NCI-H345 treated with DMSO at 0.1 percent for 48 hours (cell line): ENCODE measurements at regions not wholly inside any gene's neighbourhood (a gene's known extent, or its start where the extent isn't known, plus 50 kb on each side); places are given as distances from the start of the nearest gene placed in this dataset.

Experiments
- DNase-seq: peaks from one replicate; lab custom pipeline; 2025; ENCODE audit not compliant: unreplicated experiment; lab: John Stamatoyannopoulos, UW

DNA sequence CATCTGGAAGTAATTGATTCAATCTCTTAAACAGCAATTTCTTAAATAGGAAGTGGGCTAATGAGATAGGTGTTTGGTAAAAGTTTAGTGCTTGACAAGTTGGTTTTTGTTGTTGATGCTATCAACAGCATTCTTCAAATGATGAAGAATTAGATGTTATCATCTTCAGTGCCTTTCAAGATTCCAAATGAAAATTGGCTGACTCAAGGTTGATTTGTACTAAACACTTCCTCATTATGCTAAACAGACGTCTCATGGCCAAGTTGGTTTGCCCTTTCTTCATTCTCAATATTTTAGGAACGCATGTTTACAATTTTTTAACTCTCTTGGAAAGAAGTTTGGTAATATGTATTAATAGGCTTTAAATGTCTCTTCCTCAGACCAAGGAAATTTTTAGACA is 86.0 kb downstream of the MID1IP1 start:
- DNase-seq, result no peak

- DNase-seq, result no peak
Observed at GRCh38 chrX:38890326-38890725, 89.1 kb downstream of the MID1IP1 start.

DNA sequence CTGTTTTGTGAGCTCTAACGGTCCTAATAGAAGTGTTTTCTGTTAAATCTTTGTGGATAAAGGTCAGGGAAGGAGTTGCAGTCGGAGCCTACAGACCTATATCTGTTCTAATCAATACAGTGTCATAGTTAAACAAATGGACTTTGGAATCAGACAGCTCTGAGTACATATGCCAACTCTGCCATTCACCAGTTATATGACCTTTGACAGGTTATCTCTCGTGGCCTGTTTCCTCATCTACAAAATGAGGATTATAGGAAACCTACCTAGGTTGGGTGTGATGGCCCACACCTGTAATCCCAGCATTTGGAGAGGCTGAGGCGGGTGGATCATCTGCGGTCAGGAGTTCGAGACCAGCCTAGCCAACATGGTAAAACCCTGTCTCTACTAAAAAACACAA is 89.7 kb downstream of the MID1IP1 start:
- no peak for DNase-seq

- DNase-seq, result no peak
Observed at GRCh38 chrX:38891641-38892413, 90.6 kb downstream of the MID1IP1 start.

GRCh38 chrX:38893441-38893840 is 92.2 kb downstream of the MID1IP1 start:
- DNase-seq, result no peak

- no peak for DNase-seq
Observed at GRCh38 chrX:38895775-38896174, 94.5 kb downstream of the MID1IP1 start.

GRCh38 chrX:38896724-38897298 is 95.6 kb downstream of the MID1IP1 start:
- no peak for DNase-seq

DNA sequence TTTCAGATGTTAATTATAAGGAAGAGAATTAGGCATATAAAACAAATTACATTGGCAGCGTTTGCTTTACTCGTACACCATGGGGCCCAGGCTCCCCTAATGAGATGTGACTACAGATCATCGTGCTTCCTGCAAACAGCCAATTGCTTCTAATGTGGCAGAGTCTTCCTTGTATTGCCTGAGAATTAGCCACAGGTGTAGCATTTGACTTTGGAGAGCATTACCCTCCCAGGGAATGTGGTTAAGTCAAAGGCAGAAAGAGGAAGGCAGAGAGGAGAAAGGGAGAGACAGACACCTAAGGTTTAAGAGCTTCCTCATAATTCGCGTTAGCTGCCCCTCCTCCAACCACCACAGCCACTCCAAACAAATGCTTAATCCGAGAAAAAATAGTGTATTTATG is 97.0 kb downstream of the MID1IP1 start:
- no peak for DNase-seq

DNA sequence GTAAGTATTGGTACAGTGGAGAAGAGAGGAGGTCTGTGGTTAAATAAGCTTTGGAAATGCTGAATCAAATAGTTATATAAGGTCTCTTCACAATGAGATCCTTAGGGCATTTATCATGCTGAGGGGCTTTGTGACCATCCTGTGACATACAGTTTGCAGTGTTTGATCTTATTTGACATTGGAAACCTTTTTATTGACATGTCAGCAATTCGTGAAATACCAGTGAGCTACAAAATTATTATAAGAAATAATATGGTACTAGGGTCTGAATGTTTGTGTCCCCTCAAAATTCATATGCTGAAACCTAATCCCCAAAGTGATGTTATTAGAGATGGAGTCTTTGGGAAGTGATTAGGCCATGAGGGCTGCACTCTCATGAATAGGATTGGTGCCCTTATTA is 98.4 kb downstream of the MID1IP1 start:
- DNase-seq, result no peak

- DNase-seq, result no peak
Observed at GRCh38 chrX:38900719-38901118, 99.5 kb downstream of the MID1IP1 start.

GRCh38 chrX:38902972-38903492 is 101.8 kb downstream of the MID1IP1 start:
- DNase-seq, result no peak

GRCh38 chrX:38916801-38917200 is 115.5 kb downstream of the MID1IP1 start:
- DNase-seq, result no peak

GRCh38 chrX:38917954-38918353 is 116.7 kb downstream of the MID1IP1 start:
- DNase-seq, result no peak

GRCh38 chrX:38919202-38919601 is 117.9 kb downstream of the MID1IP1 start:
- DNase-seq, result no peak

DNA sequence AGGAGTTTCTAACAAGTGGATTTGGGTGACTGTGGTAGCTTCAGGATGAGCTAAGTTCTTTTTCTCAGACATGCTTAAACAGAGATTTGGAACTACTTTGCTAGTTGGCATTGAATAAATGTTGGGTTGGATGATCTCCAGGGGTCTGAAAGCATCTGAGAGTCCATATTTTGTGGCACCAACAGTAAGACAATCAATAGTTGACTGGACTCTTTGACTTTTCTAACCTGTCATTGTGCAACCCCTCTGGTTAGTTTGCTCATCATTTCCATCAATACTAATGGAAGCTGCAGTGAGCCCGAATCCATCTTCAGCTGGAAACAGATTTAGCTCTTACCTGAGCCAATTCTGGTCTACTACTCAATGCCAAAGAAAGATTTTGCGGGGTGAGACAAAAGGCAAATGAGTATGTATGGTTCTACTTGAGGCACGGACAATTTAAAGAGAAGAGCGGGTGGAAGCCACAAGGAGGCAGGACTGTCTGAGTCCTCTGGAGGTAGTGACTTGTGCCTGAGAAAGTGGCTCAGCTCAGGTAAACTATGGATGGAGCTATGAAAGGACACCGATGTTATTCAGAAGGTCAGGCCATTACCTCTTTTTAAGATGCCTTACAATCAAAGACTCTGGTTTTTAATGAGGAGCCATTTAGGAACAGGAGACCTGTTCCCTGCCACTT is 118.7 kb downstream of the MID1IP1 start:
- DNase-seq, result no peak

DNA sequence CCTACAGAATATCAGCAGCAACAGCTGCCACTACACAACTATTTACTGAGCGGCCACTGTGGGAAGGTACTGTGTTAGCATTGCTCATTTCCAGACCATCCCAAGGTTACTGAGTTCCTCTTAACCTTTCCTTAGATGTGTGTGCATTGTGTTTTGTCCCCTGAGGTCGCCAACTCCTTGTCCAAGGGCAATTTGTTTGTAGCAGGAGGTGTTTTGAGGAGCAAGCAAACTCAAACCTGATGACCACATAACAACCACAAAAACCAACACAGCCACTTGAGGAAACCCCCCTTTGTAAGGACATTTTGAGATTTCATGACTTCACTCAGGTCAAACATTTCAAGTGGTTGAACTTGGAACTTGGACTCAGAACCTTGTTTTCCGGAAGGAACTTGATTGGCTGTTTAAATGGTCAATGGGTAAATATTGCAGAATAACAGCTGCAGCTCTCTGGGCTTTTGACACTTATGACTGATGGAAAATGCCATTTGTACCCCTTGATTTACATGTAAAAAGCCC is 122.3 kb downstream of the MID1IP1 start:
- no peak for DNase-seq

GRCh38 chrX:38927592-38927991 is 126.3 kb downstream of the MID1IP1 start:
- no peak for DNase-seq

DNA sequence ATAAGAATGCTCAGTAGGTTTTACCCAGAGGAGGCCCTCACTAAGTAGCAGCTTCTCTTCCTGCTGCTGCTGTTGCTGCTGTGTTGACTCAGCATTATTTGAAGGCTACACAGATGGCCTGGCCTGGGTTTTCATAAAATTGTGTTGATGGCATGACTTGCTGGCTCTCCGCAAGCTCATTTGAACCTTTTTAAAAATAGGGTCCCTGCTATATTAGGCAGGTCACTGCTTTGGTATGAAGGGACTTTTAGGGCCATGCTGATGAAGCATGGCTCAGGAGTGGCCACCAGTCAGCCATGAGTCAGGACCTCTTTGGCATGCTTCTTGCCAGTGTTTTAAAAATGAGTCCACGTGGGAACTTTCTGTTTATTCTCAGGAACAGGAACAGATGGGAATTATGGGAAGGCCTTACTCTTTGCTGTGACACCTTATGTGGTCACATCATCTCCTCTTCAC is 128.7 kb downstream of the MID1IP1 start:
- DNase-seq, result no peak

DNA sequence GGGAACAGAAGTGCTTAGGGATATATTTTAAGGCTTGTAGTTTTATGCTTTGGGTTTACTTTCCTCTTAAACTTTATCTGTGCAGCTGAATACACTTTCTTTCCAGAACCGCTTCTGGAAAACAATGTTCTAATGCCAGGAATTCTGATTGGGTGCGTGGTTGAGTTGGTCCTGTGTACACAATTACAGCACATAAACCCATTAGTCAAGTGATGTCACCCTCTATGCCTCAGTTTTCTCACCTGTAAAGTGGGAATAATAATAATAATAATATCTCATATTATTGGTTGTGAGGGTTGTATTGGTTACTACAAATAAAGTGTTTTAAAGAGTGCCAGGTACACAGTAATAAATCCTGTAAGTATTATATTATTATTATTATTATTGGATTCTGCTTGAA is 129.2 kb downstream of the MID1IP1 start:
- no peak for DNase-seq

GRCh38 chrX:38935561-38935960 is 134.3 kb downstream of the MID1IP1 start:
- DNase-seq, result no peak

DNA sequence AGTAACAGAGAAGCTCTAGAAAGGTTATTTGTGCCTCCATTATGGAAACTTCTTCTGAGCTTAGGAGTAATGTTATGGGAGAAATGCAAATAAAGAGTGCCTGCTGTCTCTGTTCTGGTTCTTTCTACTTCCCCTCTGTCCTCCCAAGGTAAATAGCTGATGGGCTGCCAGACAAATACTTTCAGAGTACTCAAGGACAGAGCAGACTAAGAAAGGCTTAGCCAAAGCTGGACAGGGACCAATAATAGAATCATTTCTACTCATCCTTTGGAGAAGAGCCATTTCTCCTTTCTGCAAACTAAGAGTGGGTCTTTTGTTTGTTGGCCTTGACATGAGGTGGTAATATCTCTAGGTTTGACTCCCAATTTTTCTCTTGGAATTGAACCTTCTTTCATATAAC is 136.1 kb downstream of the MID1IP1 start:
- DNase-seq, result no peak

- DNase-seq, result no peak
Observed at GRCh38 chrX:38937926-38938325, 136.7 kb downstream of the MID1IP1 start.
